GM23338 (cell line): ENCODE measurements at regions not wholly inside any gene's neighbourhood (a gene's known extent, or its start where the extent isn't known, plus 50 kb on each side); places are given as distances from the start of the nearest gene placed in this dataset.

Experiments
- ATAC-seq: fragments of 200-7000 bp; cut with Tn5 transposase; 3 replicates; pipeline ENCODE4 v1.9.1; 2020
- DNase-seq: peaks from one replicate; pipeline ENCODE4 v3.0.0-alpha.2; 2015; ENCODE audit warnings: low spot score
- H2AFZ ChIP-seq: fragments of 200-600 bp; sonication (generic); 2 replicates; pipeline ENCODE4 v1.8.0; 2016; ENCODE audit warnings: antibody characterized with exemption, mild to moderate bottlenecking, moderate library complexity
- H3F3A ChIP-seq: fragments of 200-600 bp; sonication (generic); replicated peaks from 2 replicates; pipeline ENCODE4 v1.8.0; 2017; ENCODE audit warnings: antibody characterized with exemption, mixed run types, low read depth
- H3K27ac ChIP-seq: fragments of 200-600 bp; sonication (generic); 2 replicates; pipeline ENCODE4 v1.6.1; 2016; ENCODE audit warnings: low read depth
- H3K27me3 ChIP-seq: fragments of 200-600 bp; sonication (generic); 2 replicates; pipeline ENCODE4 v1.8.0; 2016; ENCODE audit warnings: mild to moderate bottlenecking, mixed run types, moderate library complexity; ENCODE audit not compliant: insufficient read depth
- H3K36me3 ChIP-seq: fragments of 200-600 bp; sonication (generic); 2 replicates; pipeline ENCODE4 v1.8.0; 2016; ENCODE audit warnings: mild to moderate bottlenecking; ENCODE audit not compliant: insufficient read depth
- H3K4me1 ChIP-seq: fragments of 200-600 bp; sonication (generic); 2 replicates; pipeline ENCODE4 v1.8.0; 2016; ENCODE audit warnings: mild to moderate bottlenecking, moderate library complexity; ENCODE audit not compliant: insufficient read depth
- H3K4me2 ChIP-seq: fragments of 200-600 bp; sonication (generic); 2 replicates; pipeline ENCODE4 v1.7.1; 2017; ENCODE audit warnings: mixed run types
- H3K4me3 ChIP-seq: fragments of 200-600 bp; sonication (generic); 2 replicates; pipeline ENCODE4 v1.6.1; 2016; ENCODE audit warnings: mixed run types
- H3K79me2 ChIP-seq: fragments of 200-600 bp; sonication (generic); replicated peaks from 2 replicates; pipeline ENCODE4 v1.8.0; 2017; ENCODE audit warnings: mild to moderate bottlenecking; ENCODE audit not compliant: insufficient read depth
- H3K9me2 ChIP-seq: fragments of 200-600 bp; sonication (generic); 2 replicates; pipeline ENCODE4 v1.8.0; 2017; ENCODE audit not compliant: insufficient read depth
- H4K20me1 ChIP-seq: fragments of 200-600 bp; sonication (generic); replicated peaks from 2 replicates; pipeline ENCODE4 v1.8.0; 2017; ENCODE audit warnings: mild to moderate bottlenecking; ENCODE audit not compliant: insufficient read depth
- H3K27ac Mint-ChIP-seq: 2 replicates; pipeline ENCODE4 v1.8.0; 2020; ENCODE audit warnings: inconsistent platforms, mild to moderate bottlenecking, moderate library complexity, mixed read lengths
- H3K27me3 Mint-ChIP-seq: 3 replicates; pipeline ENCODE4 v1.8.0; 2022; ENCODE audit warnings: low read depth, mild to moderate bottlenecking, moderate library complexity, mixed read lengths, inconsistent platforms; ENCODE audit not compliant: insufficient read depth, poor library complexity
- H3K36me3 Mint-ChIP-seq: 3 replicates; pipeline ENCODE4 v1.8.0; 2021; ENCODE audit warnings: low read depth, mild to moderate bottlenecking, inconsistent platforms, moderate library complexity, mixed read lengths
- H3K4me1 Mint-ChIP-seq: 3 replicates; pipeline ENCODE4 v1.8.0; 2020; ENCODE audit warnings: mild to moderate bottlenecking, inconsistent platforms, mixed read lengths
- H3K4me3 Mint-ChIP-seq: 3 replicates; pipeline ENCODE4 v1.8.0; 2021; ENCODE audit warnings: moderate library complexity, mild to moderate bottlenecking, inconsistent platforms, mixed read lengths
- H3K9me3 Mint-ChIP-seq: 3 replicates; pipeline ENCODE4 v1.8.0; 2020; ENCODE audit warnings: moderate library complexity, mild to moderate bottlenecking, inconsistent platforms, mixed read lengths
- CREB1 ChIP-seq: fragments of 250-450 bp; sonication (Bioruptor Pico); IDR thresholded peaks from 2 replicates; pipeline ENCODE4 v1.5.0; 2020; ENCODE audit warnings: low read depth, mild to moderate bottlenecking, moderate library complexity
- CTCF ChIP-seq, 2 experiments: fragments of 200-600 bp in 1 of 2; sonication (generic) in 1 of 2; conservative IDR thresholded peaks; 2 replicates each; pipeline versions ENCODE4 v1.5.1 to v1.6.1; 2016 to 2017; ENCODE audit warnings: antibody characterized with exemption in 2 of 2, low read depth in 2 of 2, mild to moderate bottlenecking in 2 of 2, moderate library complexity in 1 of 2
- ETS1 ChIP-seq: IDR thresholded peaks from 2 replicates; pipeline ENCODE4 v1.6.1; 2016; ENCODE audit warnings: antibody characterized with exemption
- EZH2 ChIP-seq: fragments of 200-600 bp; sonication (generic); IDR thresholded peaks from one replicate; pipeline ENCODE4 v1.8.0; 2017; ENCODE audit warnings: antibody characterized with exemption, mild to moderate bottlenecking, low read depth; ENCODE audit not compliant: unreplicated experiment
- JUNB ChIP-seq: IDR thresholded peaks from one replicate; pipeline ENCODE4 v1.6.1; 2016; ENCODE audit warnings: antibody characterized with exemption; ENCODE audit not compliant: unreplicated experiment
- REST ChIP-seq: IDR thresholded peaks from one replicate; pipeline ENCODE4 v1.6.1; 2018; ENCODE audit warnings: antibody characterized with exemption; ENCODE audit not compliant: unreplicated experiment
- STAT1 ChIP-seq: IDR thresholded peaks from one replicate; pipeline ENCODE4 v1.6.1; 2016; ENCODE audit warnings: antibody characterized with exemption; ENCODE audit not compliant: unreplicated experiment
- ZNF114 ChIP-seq: fragments of 250-450 bp; sonication (Bioruptor Pico); IDR thresholded peaks from 2 replicates; pipeline ENCODE4 v1.5.0; 2020; ENCODE audit warnings: mild to moderate bottlenecking, moderate library complexity
- ZNF331 ChIP-seq: fragments of 250-450 bp; sonication (Bioruptor Pico); IDR thresholded peaks from 2 replicates; pipeline ENCODE4 v1.5.0; 2020; ENCODE audit warnings: low read depth, mild to moderate bottlenecking, moderate library complexity
- ZNF462 ChIP-seq: fragments of 250-450 bp; sonication (Bioruptor Pico); IDR thresholded peaks from 2 replicates; pipeline ENCODE4 v1.5.0; 2020; ENCODE audit warnings: mild to moderate bottlenecking, moderate library complexity

GRCh38 chr11:38680166-38680565 is 2082.1 kb upstream of the RAG2 start:
- Mint-ChIP-seq H3K9me3 (no peaks in the 10 kb centered on the region), H3K4me1 (no peaks in the 10 kb centered on the region), H3K27me3 (no peaks in the 10 kb centered on the region), H3K36me3 (no peaks in the 10 kb centered on the region), H3K4me3 (no peak overlapping the region), H3K27ac (no peak overlapping the region)
- no peak overlapping the region for H3K4me3 ChIP-seq
- DNase-seq (no peak), ATAC-seq (no peak)
- no peak overlapping the region for H3K4me2 ChIP-seq
- no peaks in the 10 kb centered on the region for H3K9me2 ChIP-seq
- no peaks in the 10 kb centered on the region for H3K36me3 ChIP-seq
- H3K4me1 ChIP-seq, result no peaks in the 10 kb centered on the region
- no peak overlapping the region for H3K27ac ChIP-seq
- no peaks in the 10 kb centered on the region for H3F3A ChIP-seq
- TF ChIP-seq REST (no peak), CTCF (conservative IDR thresholded peaks at IDR 0.05; ENCODE audit: low read depth in 2 of 2) (no peak), STAT1 (no peak), EZH2 (no peak), ZNF331 (CRISPR knock-in tag) (no peak), ETS1 (no peak), JUNB (no peak), ZNF462 (CRISPR knock-in tag) (no peak), ZNF114 (CRISPR knock-in tag) (no peak), CREB1 (no peak)
- no peaks in the 10 kb centered on the region for H3K79me2 ChIP-seq
- H3K27me3 ChIP-seq, result no peaks in the 10 kb centered on the region
- H4K20me1 ChIP-seq, result no peaks in the 10 kb centered on the region
- no peak overlapping the region for H2AFZ ChIP-seq
